ENCODE measurements at regions not wholly inside any gene's neighbourhood (a gene's known extent, or its start where the extent isn't known, plus 50 kb on each side); places are given as distances from the start of the nearest gene placed in this dataset.

- TF ChIP-seq CTCF (conservative IDR thresholded peaks at IDR 0.05 in 1 of 2, IDR thresholded peaks at IDR 0.05 in 1 of 2; ENCODE audit: extremely low read depth in 1 of 2, insufficient read depth in 1 of 2, low read depth in 1 of 2, low read length in 2 of 2) (no peak), EZH2 (IDR thresholded peaks at IDR 0.05; ENCODE audit: borderline replicate concordance, low read length) (no peak)
These were observed 143.4 kb downstream of the MTRR start for GRCh38 chr5:8012131-8012977.
